ENCODE measurements at regions not wholly inside any gene's neighbourhood (a gene's known extent, or its start where the extent isn't known, plus 50 kb on each side); places are given as distances from the start of the nearest gene placed in this dataset.

DNA sequence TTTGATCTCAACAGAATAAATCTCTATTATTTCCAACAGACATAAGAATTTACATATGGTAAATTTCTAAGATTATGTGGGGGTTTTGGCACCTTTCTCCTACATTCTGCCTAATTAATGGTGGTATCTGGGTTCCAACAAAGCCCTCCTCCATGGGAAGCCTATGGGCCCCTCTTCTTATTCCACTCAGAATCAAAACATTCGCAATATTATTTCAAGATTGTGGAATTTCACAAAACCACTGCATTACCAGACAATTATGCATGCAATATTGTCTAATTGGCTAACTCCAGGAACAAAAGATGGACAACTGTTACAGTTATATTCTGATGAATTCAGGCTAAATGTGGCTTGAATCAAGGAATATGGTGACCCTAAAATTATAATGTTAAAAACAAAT lies 434.0 kb downstream of the NFIB start:
- H3K36me3 Mint-ChIP-seq = peaks cover 6% of the 10 kb centered on the region
- H3K4me1 Mint-ChIP-seq = peaks cover 20% of the 10 kb centered on the region
- no peaks in the 10 kb centered on the region for H3K27me3 Mint-ChIP-seq (ENCODE audit: low read depth)
- TF ChIP-seq, protein P1, sequence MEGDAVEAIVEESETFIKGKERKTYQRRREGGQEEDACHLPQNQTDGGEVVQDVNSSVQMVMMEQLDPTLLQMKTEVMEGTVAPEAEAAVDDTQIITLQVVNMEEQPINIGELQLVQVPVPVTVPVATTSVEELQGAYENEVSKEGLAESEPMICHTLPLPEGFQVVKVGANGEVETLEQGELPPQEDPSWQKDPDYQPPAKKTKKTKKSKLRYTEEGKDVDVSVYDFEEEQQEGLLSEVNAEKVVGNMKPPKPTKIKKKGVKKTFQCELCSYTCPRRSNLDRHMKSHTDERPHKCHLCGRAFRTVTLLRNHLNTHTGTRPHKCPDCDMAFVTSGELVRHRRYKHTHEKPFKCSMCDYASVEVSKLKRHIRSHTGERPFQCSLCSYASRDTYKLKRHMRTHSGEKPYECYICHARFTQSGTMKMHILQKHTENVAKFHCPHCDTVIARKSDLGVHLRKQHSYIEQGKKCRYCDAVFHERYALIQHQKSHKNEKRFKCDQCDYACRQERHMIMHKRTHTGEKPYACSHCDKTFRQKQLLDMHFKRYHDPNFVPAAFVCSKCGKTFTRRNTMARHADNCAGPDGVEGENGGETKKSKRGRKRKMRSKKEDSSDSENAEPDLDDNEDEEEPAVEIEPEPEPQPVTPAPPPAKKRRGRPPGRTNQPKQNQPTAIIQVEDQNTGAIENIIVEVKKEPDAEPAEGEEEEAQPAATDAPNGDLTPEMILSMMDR (IDR thresholded peaks at IDR 0.05; ENCODE audit: unreplicated experiment) = no peak
- peaks cover 32% of the 10 kb centered on the region for H3K9me3 Mint-ChIP-seq
- no peak overlapping the region for H3K4me3 Mint-ChIP-seq
- H3K27ac Mint-ChIP-seq = no peak overlapping the region
- DNase-seq (ENCODE audit: low spot score in 2 of 2, unreplicated experiment in 2 of 2) = no peak

DNA sequence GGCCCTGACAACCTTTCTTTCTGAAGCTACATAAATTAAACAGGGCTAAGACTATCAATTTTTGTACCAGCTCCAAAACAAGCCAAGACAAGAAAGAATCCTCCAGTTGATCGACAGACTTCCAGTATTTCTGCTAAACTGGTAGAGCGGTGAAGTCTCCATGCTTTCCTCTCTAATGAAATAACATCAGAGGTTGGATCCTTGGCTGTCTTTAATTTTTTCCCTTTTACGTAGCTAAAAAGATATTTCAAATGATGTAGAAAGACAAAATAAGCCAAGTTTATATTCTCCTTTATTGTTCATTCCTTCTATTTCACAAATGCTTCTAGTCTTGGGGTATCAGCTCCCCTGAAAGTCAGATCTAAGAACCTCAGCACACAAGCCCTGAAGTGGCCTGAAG lies 434.9 kb downstream of the NFIB start:
- TF ChIP-seq, protein P1 (IDR thresholded peaks at IDR 0.05; ENCODE audit: unreplicated experiment) = no peak
- peaks cover 32% of the 10 kb centered on the region for H3K9me3 Mint-ChIP-seq
- no peak for DNase-seq (ENCODE audit: low spot score in 2 of 2, unreplicated experiment in 2 of 2)
- peaks cover 9% of the 10 kb centered on the region for H3K36me3 Mint-ChIP-seq
- no peaks in the 10 kb centered on the region for H3K27me3 Mint-ChIP-seq (ENCODE audit: low read depth)
- H3K4me1 Mint-ChIP-seq = peaks cover 20% of the 10 kb centered on the region
- H3K27ac Mint-ChIP-seq = peak overlapping the region; percentile 75
- H3K4me3 Mint-ChIP-seq = no peak overlapping the region

DNA sequence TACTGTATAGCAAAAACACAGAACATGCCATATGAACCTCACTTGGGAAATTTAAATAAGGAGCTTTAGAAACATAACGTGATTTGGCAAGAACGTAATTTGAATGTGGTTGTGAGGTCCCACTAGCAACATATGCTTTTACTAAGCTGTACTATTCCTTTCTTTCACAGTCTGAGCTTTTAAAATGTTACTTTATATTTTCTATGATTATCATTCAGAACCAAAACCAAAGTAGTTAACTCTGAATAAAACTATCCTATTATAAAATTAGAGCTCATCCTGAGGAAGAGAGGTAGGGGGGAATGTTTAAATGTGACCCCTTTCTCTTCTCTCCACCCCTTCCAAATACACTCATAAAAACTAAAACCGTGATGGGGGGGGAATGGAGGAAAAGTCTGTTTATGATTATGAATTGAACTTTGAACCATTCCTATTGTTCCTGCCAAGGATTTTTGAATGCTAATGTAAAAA lies 435.7 kb downstream of the NFIB start:
- TF ChIP-seq, protein P1 (IDR thresholded peaks at IDR 0.05; ENCODE audit: unreplicated experiment) = no peak
- DNase-seq (ENCODE audit: low spot score in 2 of 2, unreplicated experiment in 2 of 2) = no peak
- peaks cover 20% of the 10 kb centered on the region for H3K4me1 Mint-ChIP-seq
- peaks cover 31% of the 10 kb centered on the region for H3K9me3 Mint-ChIP-seq
- H3K27me3 Mint-ChIP-seq (ENCODE audit: low read depth) = no peaks in the 10 kb centered on the region
- H3K4me3 Mint-ChIP-seq = no peak overlapping the region
- peaks cover 14% of the 10 kb centered on the region for H3K36me3 Mint-ChIP-seq
- H3K27ac Mint-ChIP-seq = peak overlapping the region; percentile 75

DNA sequence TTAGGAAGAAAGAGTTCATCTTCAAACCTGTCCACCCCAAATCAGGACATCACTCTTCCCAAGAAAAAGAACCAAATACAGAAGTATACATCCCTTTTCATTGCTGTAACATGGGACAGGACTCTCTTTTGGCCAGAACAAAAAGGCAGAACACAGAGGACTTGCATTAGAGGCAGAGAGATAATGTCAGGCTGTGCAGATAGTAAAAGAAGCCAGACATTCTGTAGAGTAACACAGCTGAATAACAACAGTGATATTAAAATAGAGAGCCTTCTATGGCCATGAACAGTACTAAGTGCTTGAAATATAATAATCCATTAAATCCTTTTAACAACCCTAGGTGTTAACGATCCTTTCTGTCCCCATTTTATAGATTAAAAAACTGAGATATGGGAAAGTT lies 437.2 kb downstream of the NFIB start:
- TF ChIP-seq, protein P1 (IDR thresholded peaks at IDR 0.05; ENCODE audit: unreplicated experiment) = no peak
- Mint-ChIP-seq H3K36me3 (peaks cover 18% of the 10 kb centered on the region), H3K4me3 (no peak overlapping the region), H3K27me3 (ENCODE audit: low read depth) (no peaks in the 10 kb centered on the region), H3K9me3 (peaks cover 35% of the 10 kb centered on the region), H3K4me1 (peaks cover 20% of the 10 kb centered on the region), H3K27ac (peak overlapping the region; percentile 22)
- DNase-seq (ENCODE audit: low spot score in 2 of 2, unreplicated experiment in 2 of 2) = no peak

DNA sequence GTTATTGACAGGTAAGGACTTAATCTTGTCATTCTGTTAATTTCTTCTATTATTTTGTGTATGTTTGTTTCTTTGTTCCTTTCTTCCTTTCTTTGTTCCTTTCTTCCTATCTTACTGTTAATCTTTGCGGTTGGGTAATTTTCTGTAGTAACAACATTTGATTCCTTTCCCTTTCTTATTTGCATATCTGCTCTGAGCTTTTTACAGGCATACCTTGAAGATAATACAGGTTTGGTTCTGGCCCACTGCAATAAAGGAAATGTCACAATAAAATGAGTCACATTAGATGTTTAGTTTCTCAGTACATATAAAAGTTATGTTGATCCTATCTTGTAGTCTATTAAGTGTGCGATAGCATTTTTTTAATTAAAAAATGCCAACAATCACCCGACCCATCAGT lies 440.7 kb downstream of the NFIB start:
- Mint-ChIP-seq H3K36me3 (peaks cover 21% of the 10 kb centered on the region), H3K27me3 (ENCODE audit: low read depth) (no peaks in the 10 kb centered on the region), H3K4me3 (no peak overlapping the region), H3K27ac (no peak overlapping the region), H3K9me3 (peaks cover 59% of the 10 kb centered on the region), H3K4me1 (peaks cover 9% of the 10 kb centered on the region)
- DNase-seq (ENCODE audit: low spot score in 2 of 2, unreplicated experiment in 2 of 2) = no peak
- TF ChIP-seq, protein P1 (IDR thresholded peaks at IDR 0.05; ENCODE audit: unreplicated experiment) = no peak

DNA sequence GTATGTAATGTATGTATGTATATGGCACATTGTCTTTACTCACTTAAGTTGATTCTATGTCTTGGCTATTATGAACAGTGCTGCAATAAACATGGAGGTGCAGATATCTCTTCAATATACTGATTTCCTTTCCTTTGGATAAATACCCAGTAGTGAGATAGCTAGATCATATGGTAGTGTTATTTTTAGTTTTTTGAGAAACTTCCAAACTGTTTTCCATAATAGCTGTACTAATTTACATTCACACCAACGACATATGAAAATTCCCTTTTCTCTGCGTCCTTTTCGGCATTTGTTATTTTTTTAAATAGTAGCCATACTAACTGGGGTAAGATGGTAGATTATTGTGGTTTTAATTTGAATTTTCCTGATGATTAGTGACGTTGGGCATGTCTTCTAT lies 445.6 kb downstream of the NFIB start:
- Mint-ChIP-seq H3K4me1 (peaks cover 10% of the 10 kb centered on the region), H3K27ac (no peak overlapping the region), H3K27me3 (ENCODE audit: low read depth) (no peaks in the 10 kb centered on the region), H3K36me3 (peaks cover 7% of the 10 kb centered on the region), H3K4me3 (no peak overlapping the region), H3K9me3 (peaks cover 38% of the 10 kb centered on the region)
- TF ChIP-seq, protein P1 (IDR thresholded peaks at IDR 0.05; ENCODE audit: unreplicated experiment) = no peak
- DNase-seq (ENCODE audit: low spot score in 2 of 2, unreplicated experiment in 2 of 2) = no peak
